ENCODE measurements at regions not wholly inside any gene's neighbourhood (a gene's known extent, or its start where the extent isn't known, plus 50 kb on each side); places are given as distances from the start of the nearest gene placed in this dataset.
A peak's percentile ranks its signal among the peaks of the same experiment; 100 is the strongest.
"Not testable (repeated sequence)": the region's sequence is repeated elsewhere in the genome, so short reads cannot be mapped to it uniquely, and the experiment has no call there.

DNA sequence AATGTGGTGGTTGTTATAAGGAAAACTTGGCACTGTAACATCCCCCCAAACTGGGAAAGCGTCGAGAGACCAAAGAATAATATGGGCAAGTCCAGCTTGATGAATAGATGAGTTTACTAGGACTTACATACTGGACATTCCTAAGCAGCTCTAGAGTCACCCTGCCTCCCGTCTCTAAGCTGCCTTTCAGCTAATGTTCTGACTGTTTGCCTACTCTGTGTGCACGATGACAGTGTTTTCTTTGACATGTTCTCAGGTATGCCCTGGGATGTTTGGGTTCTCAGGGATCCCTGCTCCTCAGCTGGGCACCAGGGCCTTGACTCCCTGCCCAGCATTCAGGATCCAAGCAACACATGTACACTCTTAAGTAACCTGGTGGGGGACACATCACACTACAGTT lies 87.5 kb downstream of the MRPL57 start:
- DNase-seq, result not testable (repeated sequence)

DNA sequence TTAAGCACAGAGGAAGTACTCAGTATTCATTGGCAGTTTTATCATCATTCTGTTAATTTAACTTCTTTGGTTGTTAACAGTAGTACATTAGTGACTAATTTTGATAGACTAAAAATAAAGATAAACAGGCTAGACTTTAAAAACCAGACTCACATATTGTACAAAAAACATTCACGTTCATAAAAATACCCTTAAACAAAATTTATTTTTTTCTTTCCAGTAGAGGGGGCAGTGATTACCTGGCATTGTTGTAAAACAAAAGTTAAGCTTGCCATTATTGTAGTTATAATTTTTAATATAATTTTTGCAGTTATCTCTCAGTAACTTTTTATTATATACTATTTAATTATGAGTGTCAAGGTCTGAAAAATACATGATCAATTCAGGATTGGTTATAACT lies 92.0 kb downstream of the MRPL57 start:
- not testable (repeated sequence) for DNase-seq

DNA sequence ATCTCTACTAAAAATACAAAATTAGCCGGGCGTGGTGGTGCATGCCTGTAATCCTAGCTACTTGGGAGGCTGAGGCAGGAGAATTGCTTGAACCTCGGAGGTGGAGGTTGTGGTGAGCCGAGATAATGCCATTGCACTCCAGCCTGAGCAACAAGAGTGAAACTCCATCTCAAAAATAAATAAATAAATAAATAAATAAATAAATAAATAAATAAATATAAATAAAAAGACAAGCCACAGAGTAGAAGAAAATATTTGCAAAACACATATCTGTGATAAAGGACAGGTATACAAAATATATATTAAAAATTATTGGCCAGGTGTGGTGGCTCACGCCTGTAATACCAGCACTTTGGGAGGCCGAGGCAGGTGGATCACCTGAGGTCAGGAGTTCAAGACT lies 96.0 kb downstream of the MRPL57 start:
- not testable (repeated sequence) for DNase-seq

DNA sequence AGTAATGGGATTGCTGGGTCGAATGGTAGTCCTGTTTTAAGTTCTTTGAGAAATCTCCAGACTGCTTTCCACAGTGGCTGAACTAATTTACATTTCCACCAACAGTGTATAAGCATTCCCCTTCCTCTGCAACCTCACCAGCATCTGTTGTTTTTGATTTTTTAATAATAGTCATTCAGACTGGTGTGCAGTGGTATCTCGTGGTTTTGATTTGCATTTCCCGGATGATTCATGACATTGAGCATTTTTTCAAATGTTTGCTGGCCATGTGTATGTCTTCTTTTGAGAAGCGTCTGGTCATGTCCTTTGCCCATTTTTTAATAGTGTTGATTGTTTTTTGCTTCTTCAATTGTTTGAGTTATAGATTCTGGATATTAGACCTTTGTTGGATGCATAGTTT lies 98.0 kb downstream of the MRPL57 start:
- peak in 1 of 2 experiments; percentile 3 for DNase-seq

GRCh38 chr13:21282065-21282464 lies 105.6 kb downstream of the MRPL57 start:
- no peak for DNase-seq

- DNase-seq, result no peak
Measured at GRCh38 chr13:21287331-21287907, 111.0 kb downstream of the MRPL57 start.

DNA sequence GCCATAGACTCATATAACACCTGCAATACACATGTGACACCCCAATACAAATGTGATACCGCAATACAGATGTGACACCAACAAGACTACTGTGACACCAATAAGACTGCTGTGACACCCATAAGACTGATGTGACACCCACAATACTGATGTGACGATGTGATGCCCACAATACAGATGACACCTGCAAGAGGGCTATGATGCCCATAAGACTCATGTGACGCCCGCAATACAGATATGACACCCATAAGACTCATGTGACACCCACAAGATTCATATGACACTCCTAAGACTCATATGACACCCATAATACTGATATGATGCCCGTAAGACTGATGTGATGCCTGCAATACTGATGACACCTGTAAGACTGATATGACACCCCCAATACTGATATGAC lies 113.0 kb downstream of the MRPL57 start:
- no peak for DNase-seq

GRCh38 chr13:21290442-21291002 lies 114.1 kb downstream of the MRPL57 start:
- not testable (repeated sequence) for DNase-seq

GRCh38 chr13:21291840-21292239 lies 115.4 kb downstream of the MRPL57 start:
- no peak for DNase-seq

DNA sequence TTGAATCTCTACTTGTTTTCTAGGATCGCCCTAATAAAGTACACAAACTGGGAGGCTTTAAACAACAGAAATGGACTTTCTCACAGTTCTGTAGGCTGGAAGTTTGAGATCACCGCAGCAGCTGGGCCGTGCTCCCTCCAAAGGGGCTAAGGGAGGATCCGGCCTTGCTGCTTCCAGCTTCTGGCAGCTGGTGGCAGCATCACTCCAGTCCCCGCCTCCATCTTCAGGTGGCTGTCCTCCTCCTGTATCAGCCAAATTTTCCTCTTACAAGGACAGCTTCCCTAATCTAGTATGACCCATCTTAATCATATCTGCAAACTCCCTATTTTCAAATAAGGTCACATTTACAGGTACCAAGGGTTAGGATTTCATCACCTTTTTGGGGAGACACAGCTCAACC lies 120.5 kb downstream of the MRPL57 start:
- DNase-seq, result peak; percentile 66 to 90

DNA sequence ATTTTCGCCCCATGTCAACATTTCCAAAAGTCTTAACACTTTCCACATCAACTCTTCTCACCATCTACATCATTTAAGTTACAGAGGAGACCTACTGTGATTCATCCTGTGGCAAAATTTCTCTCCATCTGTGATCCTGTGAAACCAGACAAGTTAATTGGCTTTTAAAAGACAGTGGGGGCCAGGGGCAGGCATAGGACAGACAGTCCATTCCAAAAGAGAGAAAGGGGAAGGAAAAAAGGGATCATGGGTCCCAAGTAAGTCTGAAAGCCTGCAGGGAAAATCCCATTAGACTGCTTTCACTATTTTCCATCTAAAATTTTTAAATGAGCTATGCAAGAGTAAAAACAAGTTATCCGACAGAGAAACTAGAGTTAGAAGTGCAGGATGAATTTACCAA lies 121.0 kb downstream of the MRPL57 start:
- DNase-seq, result peak in 1 of 2 experiments; percentile 48

DNA sequence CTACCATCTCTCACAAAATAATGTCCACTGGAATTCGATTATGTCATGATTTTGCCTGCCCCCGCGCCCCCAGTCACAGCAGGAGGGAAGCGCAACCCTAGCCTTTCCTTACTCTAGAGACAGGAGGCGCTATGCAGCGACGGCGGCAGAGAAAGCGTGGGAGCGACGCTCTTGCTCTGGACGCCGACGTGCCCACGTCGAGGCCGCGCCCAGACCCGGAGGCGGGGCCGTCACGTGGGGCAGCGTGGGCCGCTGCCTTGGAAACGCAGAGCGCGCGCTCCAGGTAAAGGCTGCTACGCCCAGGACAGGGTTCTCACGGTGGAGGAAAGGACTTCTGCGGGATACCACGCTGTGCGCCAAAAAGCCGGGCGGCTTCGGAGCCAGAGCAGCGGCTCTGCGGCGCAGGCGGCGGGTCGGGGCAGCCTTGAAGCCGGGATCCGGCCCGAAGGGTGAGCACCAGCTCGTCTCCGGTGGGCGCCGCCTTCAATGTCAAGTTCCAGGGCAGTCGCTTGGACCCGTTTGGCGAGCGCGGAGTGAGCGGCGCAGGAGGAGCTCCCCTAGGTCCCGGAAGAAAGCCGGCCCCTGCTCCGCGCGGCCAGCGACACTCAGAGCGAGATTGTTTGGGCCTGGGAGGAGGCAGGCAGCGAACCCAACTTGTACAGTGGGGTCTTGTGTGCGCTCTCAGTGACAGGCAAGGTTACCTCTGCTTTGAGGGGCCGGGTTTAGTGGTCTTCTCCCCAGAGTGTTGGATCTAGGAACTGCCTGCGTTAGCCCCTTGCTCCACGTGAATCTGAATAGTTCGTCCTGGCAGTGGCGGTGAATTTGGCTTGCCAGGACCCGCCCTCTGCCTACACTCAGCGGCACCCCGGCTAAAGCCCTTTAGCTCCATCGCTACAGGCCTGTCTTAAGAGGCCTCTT lies 121.7 kb downstream of the MRPL57 start:
- peak; percentile 89 to 98 for DNase-seq

DNA sequence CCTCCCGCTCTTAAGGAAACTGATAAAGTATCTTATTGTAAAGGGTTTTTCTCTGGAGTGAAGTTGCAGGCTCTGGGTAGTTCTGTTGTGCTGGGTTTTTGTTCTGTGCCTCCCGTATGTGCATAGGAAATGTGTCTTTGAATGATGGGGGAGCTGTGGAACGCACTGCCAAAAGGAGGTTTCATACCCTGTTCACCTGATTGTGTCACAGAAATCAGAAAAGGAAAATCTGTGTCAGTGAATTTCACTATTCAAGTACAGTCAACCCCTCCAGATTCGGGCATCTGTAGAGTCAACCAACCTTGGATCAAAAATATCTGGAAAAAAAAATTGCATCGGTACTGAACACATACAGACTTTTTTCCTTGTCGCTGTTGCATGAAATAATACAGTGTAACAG lies 127.8 kb downstream of the MRPL57 start:
- no peak for DNase-seq

DNA sequence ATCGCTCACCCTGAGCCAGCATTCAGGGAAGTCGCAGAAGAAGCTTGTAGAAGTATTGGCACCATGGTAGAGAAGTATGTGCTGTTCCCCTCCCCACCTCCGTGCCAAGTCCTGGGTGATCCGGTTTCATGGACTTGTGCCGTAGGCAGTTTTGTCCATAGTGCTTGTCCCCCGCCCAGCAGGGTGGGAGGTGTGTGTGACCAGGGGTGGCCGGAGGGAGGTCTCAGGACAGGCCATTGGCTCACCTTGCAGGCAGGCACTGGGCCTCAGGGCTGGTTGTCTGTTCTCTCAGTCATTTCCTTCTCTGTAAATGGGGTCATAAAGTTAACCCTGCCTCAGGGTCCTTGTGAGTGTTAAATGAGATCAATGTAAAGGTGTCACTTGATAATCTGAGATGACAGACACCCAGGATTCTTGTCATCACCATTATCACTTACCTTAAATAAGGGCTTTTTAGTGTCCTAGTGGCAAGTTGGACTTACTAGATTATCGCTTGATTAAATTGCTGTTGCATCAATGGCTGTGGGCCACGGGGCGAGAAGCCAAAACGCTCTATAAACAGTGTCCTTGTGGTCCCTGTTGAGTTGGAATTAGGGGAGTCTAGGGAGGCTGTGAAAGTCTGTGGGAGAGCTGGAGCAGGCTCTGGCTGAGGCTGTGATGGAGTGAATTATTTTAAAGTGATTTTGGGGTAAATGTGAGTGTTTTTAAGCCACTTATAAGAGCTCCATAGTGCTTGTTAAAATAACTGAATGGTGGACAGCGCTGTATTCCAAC lies 130.0 kb downstream of the MRPL57 start:
- not testable (repeated sequence) for DNase-seq

GRCh38 chr13:21307158-21307557 lies 130.7 kb downstream of the MRPL57 start:
- not testable (repeated sequence) for DNase-seq

GRCh38 chr13:21308906-21309305 lies 132.4 kb downstream of the MRPL57 start:
- no peak for DNase-seq

GRCh38 chr13:21309542-21310172 lies 133.2 kb downstream of the MRPL57 start:
- DNase-seq, result no peak

- no peak for DNase-seq
Measured at GRCh38 chr13:21310220-21310619, 133.8 kb downstream of the MRPL57 start.

GRCh38 chr13:21314976-21315375 lies 138.5 kb downstream of the MRPL57 start:
- DNase-seq, result not testable (repeated sequence)

DNA sequence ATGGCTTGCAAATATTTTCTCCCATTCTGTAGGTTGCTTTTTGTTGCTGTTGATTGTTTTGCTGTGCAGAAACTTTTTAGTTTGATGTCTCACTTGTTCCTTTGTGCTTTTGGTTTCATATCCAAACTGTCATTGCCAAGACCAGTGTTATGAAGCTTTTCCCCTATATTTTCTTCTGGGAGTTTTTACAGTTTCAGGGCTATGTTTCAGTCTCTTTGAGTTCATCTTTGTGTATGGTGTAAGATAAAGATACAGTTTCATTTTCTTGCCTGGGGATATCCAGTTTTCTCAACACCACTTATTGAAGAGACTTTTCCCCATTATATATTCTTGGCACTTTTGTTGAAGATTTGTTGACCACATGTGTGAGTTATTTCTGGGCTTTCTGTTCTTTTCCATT lies 139.9 kb downstream of the MRPL57 start:
- no peak for DNase-seq

GRCh38 chr13:21318891-21319532 lies 140.1 kb downstream of the ZDHHC20 start:
- DNase-seq, result no peak
